GM23338 (cell line): ENCODE measurements at regions not wholly inside any gene's neighbourhood (a gene's known extent, or its start where the extent isn't known, plus 50 kb on each side); places are given as distances from the start of the nearest gene placed in this dataset.

ENCODE experiments used
- ATAC-seq: fragments of 200-7000 bp; cut with Tn5 transposase; 3 replicates; pipeline ENCODE4 v1.9.1; 2020
- DNase-seq: peaks from one replicate; pipeline ENCODE4 v3.0.0-alpha.2; 2015; ENCODE audit warnings: low spot score
- H2AFZ ChIP-seq: fragments of 200-600 bp; sonication (generic); 2 replicates; pipeline ENCODE4 v1.8.0; 2016; ENCODE audit warnings: antibody characterized with exemption, mild to moderate bottlenecking, moderate library complexity
- H3F3A ChIP-seq: fragments of 200-600 bp; sonication (generic); replicated peaks from 2 replicates; pipeline ENCODE4 v1.8.0; 2017; ENCODE audit warnings: antibody characterized with exemption, mixed run types, low read depth
- H3K27ac ChIP-seq: fragments of 200-600 bp; sonication (generic); 2 replicates; pipeline ENCODE4 v1.6.1; 2016; ENCODE audit warnings: low read depth
- H3K27me3 ChIP-seq: fragments of 200-600 bp; sonication (generic); 2 replicates; pipeline ENCODE4 v1.8.0; 2016; ENCODE audit warnings: mild to moderate bottlenecking, mixed run types, moderate library complexity; ENCODE audit not compliant: insufficient read depth
- H3K36me3 ChIP-seq: fragments of 200-600 bp; sonication (generic); 2 replicates; pipeline ENCODE4 v1.8.0; 2016; ENCODE audit warnings: mild to moderate bottlenecking; ENCODE audit not compliant: insufficient read depth
- H3K4me1 ChIP-seq: fragments of 200-600 bp; sonication (generic); 2 replicates; pipeline ENCODE4 v1.8.0; 2016; ENCODE audit warnings: mild to moderate bottlenecking, moderate library complexity; ENCODE audit not compliant: insufficient read depth
- H3K4me2 ChIP-seq: fragments of 200-600 bp; sonication (generic); 2 replicates; pipeline ENCODE4 v1.7.1; 2017; ENCODE audit warnings: mixed run types
- H3K4me3 ChIP-seq: fragments of 200-600 bp; sonication (generic); 2 replicates; pipeline ENCODE4 v1.6.1; 2016; ENCODE audit warnings: mixed run types
- H3K79me2 ChIP-seq: fragments of 200-600 bp; sonication (generic); replicated peaks from 2 replicates; pipeline ENCODE4 v1.8.0; 2017; ENCODE audit warnings: mild to moderate bottlenecking; ENCODE audit not compliant: insufficient read depth
- H3K9me2 ChIP-seq: fragments of 200-600 bp; sonication (generic); 2 replicates; pipeline ENCODE4 v1.8.0; 2017; ENCODE audit not compliant: insufficient read depth
- H4K20me1 ChIP-seq: fragments of 200-600 bp; sonication (generic); replicated peaks from 2 replicates; pipeline ENCODE4 v1.8.0; 2017; ENCODE audit warnings: mild to moderate bottlenecking; ENCODE audit not compliant: insufficient read depth
- H3K27ac Mint-ChIP-seq: 2 replicates; pipeline ENCODE4 v1.8.0; 2020; ENCODE audit warnings: inconsistent platforms, mild to moderate bottlenecking, moderate library complexity, mixed read lengths
- H3K27me3 Mint-ChIP-seq: 3 replicates; pipeline ENCODE4 v1.8.0; 2022; ENCODE audit warnings: low read depth, mild to moderate bottlenecking, moderate library complexity, mixed read lengths, inconsistent platforms; ENCODE audit not compliant: insufficient read depth, poor library complexity
- H3K36me3 Mint-ChIP-seq: 3 replicates; pipeline ENCODE4 v1.8.0; 2021; ENCODE audit warnings: low read depth, mild to moderate bottlenecking, inconsistent platforms, moderate library complexity, mixed read lengths
- H3K4me1 Mint-ChIP-seq: 3 replicates; pipeline ENCODE4 v1.8.0; 2020; ENCODE audit warnings: mild to moderate bottlenecking, inconsistent platforms, mixed read lengths
- H3K4me3 Mint-ChIP-seq: 3 replicates; pipeline ENCODE4 v1.8.0; 2021; ENCODE audit warnings: moderate library complexity, mild to moderate bottlenecking, inconsistent platforms, mixed read lengths
- H3K9me3 Mint-ChIP-seq: 3 replicates; pipeline ENCODE4 v1.8.0; 2020; ENCODE audit warnings: moderate library complexity, mild to moderate bottlenecking, inconsistent platforms, mixed read lengths
- CTCF ChIP-seq, 2 experiments: fragments of 200-600 bp in 1 of 2; sonication (generic) in 1 of 2; conservative IDR thresholded peaks; 2 replicates each; pipeline versions ENCODE4 v1.5.1 to v1.6.1; 2016 to 2017; ENCODE audit warnings: antibody characterized with exemption in 2 of 2, low read depth in 2 of 2, mild to moderate bottlenecking in 2 of 2, moderate library complexity in 1 of 2
- ETS1 ChIP-seq: IDR thresholded peaks from 2 replicates; pipeline ENCODE4 v1.6.1; 2016; ENCODE audit warnings: antibody characterized with exemption
- EZH2phosphoT487 ChIP-seq: fragments of 200-600 bp; sonication (generic); IDR thresholded peaks from one replicate; pipeline ENCODE4 v1.8.1; 2018; ENCODE audit warnings: antibody characterized with exemption; ENCODE audit not compliant: unreplicated experiment
- JUNB ChIP-seq: IDR thresholded peaks from one replicate; pipeline ENCODE4 v1.6.1; 2016; ENCODE audit warnings: antibody characterized with exemption; ENCODE audit not compliant: unreplicated experiment
- REST ChIP-seq: IDR thresholded peaks from one replicate; pipeline ENCODE4 v1.6.1; 2018; ENCODE audit warnings: antibody characterized with exemption; ENCODE audit not compliant: unreplicated experiment
- STAT1 ChIP-seq: IDR thresholded peaks from one replicate; pipeline ENCODE4 v1.6.1; 2016; ENCODE audit warnings: antibody characterized with exemption; ENCODE audit not compliant: unreplicated experiment
- ZNF114 ChIP-seq: fragments of 250-450 bp; sonication (Bioruptor Pico); IDR thresholded peaks from 2 replicates; pipeline ENCODE4 v1.5.0; 2020; ENCODE audit warnings: mild to moderate bottlenecking, moderate library complexity
- ZNF331 ChIP-seq: fragments of 250-450 bp; sonication (Bioruptor Pico); IDR thresholded peaks from 2 replicates; pipeline ENCODE4 v1.5.0; 2020; ENCODE audit warnings: low read depth, mild to moderate bottlenecking, moderate library complexity

GRCh38 chr6:40882323-40882997 is 156.6 kb downstream of the UNC5CL start (continued):
- TF ChIP-seq REST: no peak
- TF ChIP-seq CTCF (conservative IDR thresholded peaks at IDR 0.05; ENCODE audit: low read depth in 2 of 2): no peak
- no peak for TF ChIP-seq JUNB
- TF ChIP-seq STAT1: no peak

- Mint-ChIP-seq H3K4me3 (no peak overlapping the region), H3K9me3 (peaks cover 13% of the 10 kb centered on the region), H3K27ac (no peak overlapping the region), H3K36me3 (0 out of 3 replicates have a peak, but pooled peaks cover 3% of the 10 kb centered on the region), H3K27me3 (peaks cover 4% of the 10 kb centered on the region), H3K4me1 (no peaks in the 10 kb centered on the region)
- Histone ChIP-seq H3K4me3 (no peak overlapping the region), H3K79me2 (no peaks in the 10 kb centered on the region), H3K36me3 (no peaks in the 10 kb centered on the region), H3K27me3 (no peaks in the 10 kb centered on the region), H2AFZ (no peak overlapping the region), H3K9me2 (no peaks in the 10 kb centered on the region), H4K20me1 (no peaks in the 10 kb centered on the region), H3F3A (no peaks in the 10 kb centered on the region), H3K27ac (no peak overlapping the region), H3K4me1 (no peaks in the 10 kb centered on the region), H3K4me2 (no peak overlapping the region)
- DNase-seq (no peak), ATAC-seq (no peak)
- TF ChIP-seq ZNF114 (CRISPR knock-in tag): no peak
- no peak for TF ChIP-seq JUNB
- no peak for TF ChIP-seq ZNF331 (CRISPR knock-in tag)
- TF ChIP-seq EZH2phosphoT487: no peak
- TF ChIP-seq STAT1: no peak
- TF ChIP-seq ETS1: no peak
Observed at GRCh38 chr6:40881501-40881900, 157.5 kb downstream of the UNC5CL start.
